Upper lobe of right lung (tissue), 1 donor: ENCODE measurements at regions not wholly inside any gene's neighbourhood (a gene's known extent, or its start where the extent isn't known, plus 50 kb on each side); places are given as distances from the start of the nearest gene placed in this dataset.

Experiments
- ATAC-seq: fragments of 200-7000 bp; cut with Tn5 transposase; one replicate; pipeline ENCODE4 v1.9.1; 2020; ENCODE audit warnings: mild to moderate bottlenecking, moderate library complexity
- DNase-seq: peaks from one replicate; pipeline ENCODE4 v3.0.0-alpha.2; 2020
- H3K27ac ChIP-seq: fragments of 200-600 bp; one replicate; pipeline ENCODE4 v1.8.0; 2022
- H3K27me3 ChIP-seq: fragments of 200-600 bp; one replicate; pipeline ENCODE4 v1.8.0; 2022; ENCODE audit warnings: mild to moderate bottlenecking
- H3K36me3 ChIP-seq: fragments of 200-600 bp; one replicate; pipeline ENCODE4 v1.8.0; 2022
- H3K4me1 ChIP-seq: fragments of 200-600 bp; one replicate; pipeline ENCODE4 v1.8.0; 2022
- H3K4me3 ChIP-seq: fragments of 200-600 bp; one replicate; pipeline ENCODE4 v1.8.0; 2022; ENCODE audit warnings: mild to moderate bottlenecking
- H3K9me3 ChIP-seq: fragments of 200-600 bp; one replicate; pipeline ENCODE4 v1.8.0; 2022
- CTCF ChIP-seq: fragments of 200-600 bp; IDR thresholded peaks from one replicate; pipeline ENCODE4 v1.8.0; 2022; ENCODE audit warnings: antibody characterized with exemption
- intact Hi-C: fragments of 100-400 bp; cut with DNase I; formaldehyde crosslinking; loops from one replicate; pipeline ENCODE4 v1.11.0; 2022
- donor health status: DM: no; HTN: yes; CAD: no; lungs with severe emphysema.

GRCh38 chr12:88736031-88736430 lies 155.8 kb upstream of the KITLG start:
- no peak overlapping the region for H3K4me3 ChIP-seq
- no peak for TF ChIP-seq CTCF
- ATAC-seq (no peak), DNase-seq (no peak)
- no peaks in the 10 kb centered on the region for H3K27me3 ChIP-seq
- H3K27ac ChIP-seq: no peak overlapping the region
- no peaks in the 10 kb centered on the region for H3K9me3 ChIP-seq
- H3K4me1 ChIP-seq: no peaks in the 10 kb centered on the region
- no peaks in the 10 kb centered on the region for H3K36me3 ChIP-seq
- intact Hi-C loops: no loop called here

- DNase-seq (no peak), ATAC-seq (no peak)
- intact Hi-C loops: no loop called here
- Histone ChIP-seq H3K4me1 (no peaks in the 10 kb centered on the region), H3K27ac (no peak overlapping the region), H3K36me3 (no peaks in the 10 kb centered on the region), H3K27me3 (no peaks in the 10 kb centered on the region), H3K4me3 (no peak overlapping the region), H3K9me3 (no peaks in the 10 kb centered on the region)
- TF ChIP-seq CTCF: no peak
Measured at GRCh38 chr12:88733008-88733407, 152.7 kb upstream of the KITLG start.

- Histone ChIP-seq H3K4me1 (no peaks in the 10 kb centered on the region), H3K27me3 (no peaks in the 10 kb centered on the region), H3K9me3 (no peaks in the 10 kb centered on the region), H3K4me3 (no peak overlapping the region), H3K27ac (no peak overlapping the region), H3K36me3 (no peaks in the 10 kb centered on the region)
- intact Hi-C loops: no loop called here
- DNase-seq (no peak), ATAC-seq (no peak)
- no peak for TF ChIP-seq CTCF
Measured at GRCh38 chr12:88729196-88729595, 148.9 kb upstream of the KITLG start.

GRCh38 chr12:88726806-88727720 lies 146.8 kb upstream of the KITLG start:
- H3K27ac ChIP-seq: no peak overlapping the region
- ATAC-seq (no peak), DNase-seq (no peak)
- intact Hi-C loops: no loop called here
- H3K36me3 ChIP-seq: no peaks in the 10 kb centered on the region
- H3K9me3 ChIP-seq: no peaks in the 10 kb centered on the region
- H3K27me3 ChIP-seq: no peaks in the 10 kb centered on the region
- no peaks in the 10 kb centered on the region for H3K4me1 ChIP-seq
- TF ChIP-seq CTCF: no peak
- H3K4me3 ChIP-seq: no peak overlapping the region

- no peaks in the 10 kb centered on the region for H3K27me3 ChIP-seq
- no peaks in the 10 kb centered on the region for H3K36me3 ChIP-seq
- H3K4me1 ChIP-seq: no peaks in the 10 kb centered on the region
- no peak for DNase-seq
- TF ChIP-seq CTCF: no peak
- H3K4me3 ChIP-seq: no peak overlapping the region
- ATAC-seq: no peak
- H3K27ac ChIP-seq: no peak overlapping the region
- intact Hi-C loops: no loop called here
- H3K9me3 ChIP-seq: no peaks in the 10 kb centered on the region
Measured at GRCh38 chr12:88725592-88726143, 145.4 kb upstream of the KITLG start.
